HCT116 (cell line): ENCODE measurements at regions not wholly inside any gene's neighbourhood (a gene's known extent, or its start where the extent isn't known, plus 50 kb on each side); places are given as distances from the start of the nearest gene placed in this dataset.

ENCODE experiments used
- ATAC-seq: fragments of 200-7000 bp; cut with Tn5 transposase; 2 replicates; pipeline ENCODE4 v1.9.1; 2020; ENCODE audit warnings: mild to moderate bottlenecking, moderate library complexity
- BruUV-seq: library from RNA; stranded (reverse); fragments of 400-500 nt; replicated peaks from 2 replicates; lab custom pipeline; 2021; lab: Mats Ljungman, UMichigan
- CTCF ChIA-PET: fragments of 300-600 bp; sonication (Branson Sonifier 250); formaldehyde crosslinking; loops from one replicate; lab custom pipeline; 2021; ENCODE audit warnings: antibody characterized with exemption; lab: Charles Lee
- POLR2A ChIA-PET: fragments of 300-600, 350-600 bp; sonication (Branson Sonifier 250); formaldehyde crosslinking; loops from one replicate; lab custom pipeline; 2021; ENCODE audit warnings: antibody characterized with exemption; lab: Charles Lee
- RAD21 ChIA-PET, 2 experiments: fragments of 300-600 bp; sonication (Branson Sonifier 250); formaldehyde crosslinking; loops; one replicate each; lab custom pipeline; 2023; ENCODE audit warnings: low total read pairs in 2 of 2; ENCODE audit not compliant: uncharacterized antibody in 2 of 2, unreplicated experiment in 2 of 2, low non-redundant PET in 1 of 2; lab: Charles Lee
- DNase-seq: peaks from one replicate; pipeline ENCODE4 v3.0.0-alpha.2; 2010; ENCODE audit warnings: low read depth, low spot score
- H2AFZ ChIP-seq: fragments of 200-600 bp; shearing (Covaris generic), sonication (generic); 2 replicates; pipeline ENCODE4 v1.6.1; 2017; ENCODE audit warnings: low read depth, mixed run types, mixed read lengths, antibody characterized with exemption, low read length; ENCODE audit not compliant: poor library complexity, severe bottlenecking
- H3K27ac ChIP-seq: 2 replicates; pipeline ENCODE4 v1.5.1; 2012; ENCODE audit warnings: low read depth, low read length
- H3K27me3 ChIP-seq: fragments of 200-600 bp; sonication (generic); 2 replicates; pipeline ENCODE4 v1.6.1; 2016; ENCODE audit warnings: mixed run types, low read length, mixed read lengths; ENCODE audit not compliant: insufficient read depth
- H3K36me3 ChIP-seq, 2 experiments: fragments of 200-500 bp in 1 of 2; fragments of 200-600 bp in 1 of 2; sonication (Bioruptor generic) in 1 of 2; sonication (generic) in 1 of 2; 2 replicates each; pipeline versions ENCODE4 v1.5.1 to v1.6.1; 2014 to 2016; ENCODE audit warnings: low read length in 2 of 2, inconsistent platforms in 1 of 2, mixed read lengths in 1 of 2, mixed run types in 1 of 2; ENCODE audit not compliant: insufficient read depth in 2 of 2, control insufficient read depth in 1 of 2
- H3K4me1 ChIP-seq, 2 experiments: fragments of 200-600 bp in 1 of 2; sonication (generic) in 1 of 2; 2 replicates each; pipeline versions ENCODE4 v1.5.1 to v1.6.1; 2012 to 2017; ENCODE audit warnings: low read length in 2 of 2, inconsistent platforms in 1 of 2, mild to moderate bottlenecking in 1 of 2, mixed read lengths in 1 of 2, mixed run types in 1 of 2, moderate library complexity in 1 of 2; ENCODE audit not compliant: insufficient read depth in 2 of 2, control insufficient read depth in 1 of 2
- H3K4me2 ChIP-seq: fragments of 200-600 bp; sonication (generic); 2 replicates; pipeline ENCODE4 v1.6.1; 2017; ENCODE audit warnings: mixed run types, low read length, mixed read lengths
- H3K4me3 ChIP-seq, 2 experiments: fragments of 200-600 bp in 1 of 2; sonication (generic) in 1 of 2; replicated peaks in 1 of 2; 2 replicates each; pipeline ENCODE4 v1.5.1; 2011 to 2016; ENCODE audit warnings: low read length in 2 of 2, control low read depth in 1 of 2, low read depth in 1 of 2, mild to moderate bottlenecking in 1 of 2, mixed read lengths in 1 of 2, mixed run types in 1 of 2
- H3K79me2 ChIP-seq: fragments of 200-600 bp; sonication (generic); 2 replicates; pipeline ENCODE4 v1.6.1; 2017; ENCODE audit warnings: mild to moderate bottlenecking, mixed run types, low read length, moderate library complexity, mixed read lengths; ENCODE audit not compliant: insufficient read depth
- H3K9ac ChIP-seq: fragments of 200-600 bp; sonication (generic); 2 replicates; pipeline ENCODE4 v1.6.1; 2016; ENCODE audit warnings: low read length, mixed read lengths
- H3K9me2 ChIP-seq: fragments of 200-600 bp; sonication (generic), shearing (Covaris generic); 2 replicates; pipeline ENCODE4 v1.6.1; 2017; ENCODE audit warnings: mixed run types, mild to moderate bottlenecking, moderate library complexity; ENCODE audit not compliant: insufficient read depth
- H3K9me3 ChIP-seq, 2 experiments: fragments of 200-500 bp in 1 of 2; fragments of 200-600 bp in 1 of 2; sonication (Bioruptor generic) in 1 of 2; sonication (generic) in 1 of 2; 2 replicates each; pipeline ENCODE4 v1.6.1; 2014 to 2017; ENCODE audit warnings: low read length in 2 of 2, mixed read lengths in 2 of 2, inconsistent platforms in 1 of 2, low read depth in 1 of 2, mild to moderate bottlenecking in 1 of 2, mixed run types in 1 of 2, moderate library complexity in 1 of 2; ENCODE audit not compliant: control insufficient read depth in 1 of 2, insufficient read depth in 1 of 2
- H4K20me1 ChIP-seq: fragments of 200-600 bp; sonication (generic), shearing (Covaris generic); 2 replicates; pipeline ENCODE4 v1.6.1; 2017; ENCODE audit warnings: mixed run types, mild to moderate bottlenecking, moderate library complexity; ENCODE audit not compliant: insufficient read depth
- ATF3 ChIP-seq: IDR thresholded peaks from 2 replicates; pipeline ENCODE4 v1.6.1; 2012
- CBX3 ChIP-seq: IDR thresholded peaks from 2 replicates; pipeline ENCODE4 v1.6.1; 2012; ENCODE audit warnings: low read depth
- CTCF ChIP-seq, 3 experiments: fragments of 200-600 bp in 1 of 3; sonication (generic) in 1 of 3; IDR thresholded peaks in 2 of 3; conservative IDR thresholded peaks in 1 of 3; 2 replicates each; pipeline ENCODE4 v1.5.1; 2012 to 2017; ENCODE audit warnings: low read depth in 2 of 3, low read length in 2 of 3, antibody characterized with exemption in 1 of 3, borderline replicate concordance in 1 of 3, control low read depth in 1 of 3, mild to moderate bottlenecking in 1 of 3, mixed read lengths in 1 of 3, mixed run types in 1 of 3, moderate library complexity in 1 of 3; ENCODE audit not compliant: insufficient read depth in 1 of 3
- EZH2 ChIP-seq: fragments of 200-600 bp; sonication (generic); IDR thresholded peaks from 2 replicates; pipeline ENCODE4 v1.6.1; 2017; ENCODE audit warnings: antibody characterized with exemption, mixed run types
- JUND ChIP-seq: IDR thresholded peaks from 2 replicates; pipeline ENCODE4 v1.6.1; 2012
- POLR2A ChIP-seq: IDR thresholded peaks from 2 replicates; pipeline ENCODE4 v1.7.0; 2011; ENCODE audit warnings: borderline replicate concordance; ENCODE audit not compliant: insufficient read depth, insufficient read length; ENCODE audit errors: extremely low read depth
- POLR2AphosphoS5 ChIP-seq: IDR thresholded peaks from 2 replicates; pipeline ENCODE4 v1.6.1; 2011; ENCODE audit warnings: mild to moderate bottlenecking, low read depth, low read length, moderate library complexity
- RAD21 ChIP-seq: IDR thresholded peaks from 2 replicates; pipeline ENCODE4 v1.6.1; 2012; ENCODE audit warnings: low read depth, mild to moderate bottlenecking
- SIN3A ChIP-seq: IDR thresholded peaks from 2 replicates; pipeline ENCODE4 v1.6.1; 2012; ENCODE audit warnings: low read depth
- SP1 ChIP-seq: IDR thresholded peaks from 2 replicates; pipeline ENCODE4 v1.6.1; 2012; ENCODE audit warnings: low read depth
- TCF7L2 ChIP-seq: IDR thresholded peaks from 2 replicates; pipeline ENCODE4 v1.7.0; 2011; ENCODE audit warnings: borderline replicate concordance, inconsistent platforms; ENCODE audit not compliant: insufficient read depth, insufficient read length; ENCODE audit errors: extremely low read depth
- YY1 ChIP-seq: IDR thresholded peaks from 2 replicates; pipeline ENCODE4 v1.6.1; 2011; ENCODE audit warnings: low read length, low read depth, moderate library complexity, mild to moderate bottlenecking; ENCODE audit not compliant: insufficient replicate concordance; ENCODE audit errors: extremely low read depth
- ZBTB33 ChIP-seq: IDR thresholded peaks from 2 replicates; pipeline ENCODE4 v1.6.1; 2011; ENCODE audit warnings: mild to moderate bottlenecking, low read length, moderate library complexity; ENCODE audit not compliant: insufficient replicate concordance; ENCODE audit errors: extremely low read depth
- ZFX ChIP-seq: fragments of 450-650 bp; IDR thresholded peaks from 2 replicates; pipeline ENCODE4 v1.6.1; 2017
- ZNF274 ChIP-seq: fragments of 200-500 bp; sonication (Bioruptor generic); IDR thresholded peaks from 2 replicates; pipeline ENCODE4 v1.6.1; 2014; ENCODE audit warnings: mild to moderate bottlenecking, low read depth, low read length, inconsistent platforms
- intact Hi-C: fragments of 100-400 bp; cut with micrococcal nuclease; formaldehyde crosslinking; loops from 2 replicates; pipeline ENCODE4 v1.10.0; 2022

GRCh38 chr20:54272901-54273488 lies 65.1 kb downstream of the PFDN4 start:
- no TSS peak for BruUV-seq

More at GRCh38 chr20:54272901-54273488, 65.1 kb downstream of the PFDN4 start:
- Histone ChIP-seq H3K27ac (no peak overlapping the region), H2AFZ (no peak overlapping the region), H3K4me2 (no peak overlapping the region), H3K79me2 (no peaks in the 10 kb centered on the region), H3K4me3 (no peak overlapping the region), H3K4me1 (peaks cover 12% of the 10 kb centered on the region in 2 experiments), H3K36me3 (no peaks in the 10 kb centered on the region), H3K9me3 (no peaks in the 10 kb centered on the region), H3K9me2 (no peaks in the 10 kb centered on the region), H3K9ac (no peak overlapping the region), H3K27me3 (no peaks in the 10 kb centered on the region), H4K20me1 (no peaks in the 10 kb centered on the region)
- RAD21 ChIA-PET: no interaction called here
- CTCF ChIA-PET: no interaction called here
- ATAC-seq: no peak
- no peak for DNase-seq
- POLR2A ChIA-PET: no interaction called here
- intact Hi-C loops: no loop called here
- TF ChIP-seq EZH2 (no peak), POLR2A (no peak), JUND (no peak), TCF7L2 (no peak), ZFX (no peak), SIN3A (no peak), ATF3 (no peak), SP1 (no peak), CBX3 (no peak), YY1 (no peak), RAD21 (peak; percentile 25; the same call in 1 of the 2 replicates), POLR2AphosphoS5 (no peak), ZBTB33 (no peak), ZNF274 (no peak), CTCF (IDR thresholded peaks at IDR 0.05 in 2 of 3, conservative IDR thresholded peaks at IDR 0.05 in 1 of 3; ENCODE audit: borderline replicate concordance in 1 of 3, insufficient read depth in 1 of 3, low read depth in 2 of 3, low read length in 2 of 3) (peak in 1 of 3 experiments; percentile 24; a peak in 1 of 6 replicates)
